ENCODE measurements at regions not wholly inside any gene's neighbourhood (a gene's known extent, or its start where the extent isn't known, plus 50 kb on each side); places are given as distances from the start of the nearest gene placed in this dataset.
A peak's percentile ranks its signal among the peaks of the same experiment; 100 is the strongest.
"Not testable (repeated sequence)": the region's sequence is repeated elsewhere in the genome, so short reads cannot be mapped to it uniquely, and the experiment has no call there.

GRCh38 chr3:11898611-11899325 is 52.1 kb upstream of the TAMM41 start:
- no peak overlapping the region for H3K4me3 ChIP-seq
- no peaks in the 10 kb centered on the region for H3K9me3 ChIP-seq
- H3K4me1 ChIP-seq: no peaks in the 10 kb centered on the region
- TF ChIP-seq POLR2A (IDR thresholded peaks at IDR 0.05): no peak
- TF ChIP-seq, protein P1, sequence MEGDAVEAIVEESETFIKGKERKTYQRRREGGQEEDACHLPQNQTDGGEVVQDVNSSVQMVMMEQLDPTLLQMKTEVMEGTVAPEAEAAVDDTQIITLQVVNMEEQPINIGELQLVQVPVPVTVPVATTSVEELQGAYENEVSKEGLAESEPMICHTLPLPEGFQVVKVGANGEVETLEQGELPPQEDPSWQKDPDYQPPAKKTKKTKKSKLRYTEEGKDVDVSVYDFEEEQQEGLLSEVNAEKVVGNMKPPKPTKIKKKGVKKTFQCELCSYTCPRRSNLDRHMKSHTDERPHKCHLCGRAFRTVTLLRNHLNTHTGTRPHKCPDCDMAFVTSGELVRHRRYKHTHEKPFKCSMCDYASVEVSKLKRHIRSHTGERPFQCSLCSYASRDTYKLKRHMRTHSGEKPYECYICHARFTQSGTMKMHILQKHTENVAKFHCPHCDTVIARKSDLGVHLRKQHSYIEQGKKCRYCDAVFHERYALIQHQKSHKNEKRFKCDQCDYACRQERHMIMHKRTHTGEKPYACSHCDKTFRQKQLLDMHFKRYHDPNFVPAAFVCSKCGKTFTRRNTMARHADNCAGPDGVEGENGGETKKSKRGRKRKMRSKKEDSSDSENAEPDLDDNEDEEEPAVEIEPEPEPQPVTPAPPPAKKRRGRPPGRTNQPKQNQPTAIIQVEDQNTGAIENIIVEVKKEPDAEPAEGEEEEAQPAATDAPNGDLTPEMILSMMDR (IDR thresholded peaks at IDR 0.05): no peak
- no peaks in the 10 kb centered on the region for H3K36me3 ChIP-seq
- DNase-seq (no peak), ATAC-seq (peak in 1 of 4 donors; percentile 36)
- no peak overlapping the region for H3K27ac ChIP-seq
- H3K27me3 ChIP-seq: peaks cover 0 to 1% (median 0%) of the 10 kb centered on the region in 9 donors
- intact Hi-C loops (cut with DNase I): no loop called here
- WGBS, 4 donors: 75 to 86% (median 83%) methylated on average over 15 to 18 of the region's 18 CpGs

- DNase-seq; H3K9me3 ChIP-seq; H3K27me3 ChIP-seq; ATAC-seq; intact Hi-C loops (cut with DNase I); H3K4me1 ChIP-seq; H3K36me3 ChIP-seq; H3K4me3 ChIP-seq; H3K27ac ChIP-seq: not testable (repeated sequence)
- WGBS, 4 donors: 66 to 86% (median 73%) methylated on average over 5 to 9 of the region's 9 CpGs
Measured at GRCh38 chr3:11899389-11899788, 52.7 kb upstream of the TAMM41 start.

GRCh38 chr3:11899826-11900225 is 53.1 kb upstream of the TAMM41 start:
- TF ChIP-seq, protein P1 (IDR thresholded peaks at IDR 0.05): no peak
- no peak for TF ChIP-seq POLR2A (IDR thresholded peaks at IDR 0.05)
- no peaks in the 10 kb centered on the region for H3K36me3 ChIP-seq
- no peak overlapping the region for H3K4me3 ChIP-seq
- DNase-seq (no peak), ATAC-seq (no peak)
- 76 to 89% (median 84%) methylated on average over 9 to 12 of the region's 12 CpGs for WGBS, 4 donors
- H3K4me1 ChIP-seq: no peaks in the 10 kb centered on the region
- intact Hi-C loops (cut with DNase I): no loop called here
- no peaks in the 10 kb centered on the region for H3K9me3 ChIP-seq
- peaks cover 0 to 6% (median 0%) of the 10 kb centered on the region in 9 donors for H3K27me3 ChIP-seq
- H3K27ac ChIP-seq: no peak overlapping the region

DNA sequence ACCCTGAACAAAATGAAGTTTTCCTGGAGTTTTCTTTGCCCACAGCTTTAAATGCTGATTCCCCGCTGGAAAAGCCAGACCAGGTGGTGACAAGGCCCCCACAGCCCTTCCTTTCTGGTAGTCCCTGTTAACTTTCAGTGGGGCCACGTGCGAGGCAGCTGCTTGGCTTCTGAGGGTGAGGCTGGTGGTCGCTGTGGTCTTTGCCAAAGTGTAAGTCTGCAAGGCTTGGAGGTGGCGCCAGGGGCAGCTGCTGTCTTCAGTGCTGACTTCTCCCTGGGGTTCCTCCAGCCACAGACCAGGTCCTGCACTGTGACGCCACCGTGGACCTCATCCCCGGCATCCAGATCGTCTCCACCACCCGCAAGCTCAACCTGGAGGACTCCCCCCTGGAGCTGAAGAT is 54.1 kb upstream of the TAMM41 start:
- H3K4me1 ChIP-seq: no peaks in the 10 kb centered on the region
- no peak overlapping the region for H3K4me3 ChIP-seq
- 69 to 87% (median 80%) methylated on average over 8 to 10 of the region's 10 CpGs for WGBS, 4 donors
- DNase-seq (no peak), ATAC-seq (no peak)
- no peak overlapping the region for H3K27ac ChIP-seq
- no peaks in the 10 kb centered on the region for H3K9me3 ChIP-seq
- TF ChIP-seq, protein P1 (IDR thresholded peaks at IDR 0.05): no peak
- TF ChIP-seq POLR2A (IDR thresholded peaks at IDR 0.05): no peak
- peaks cover 0 to 6% (median 0%) of the 10 kb centered on the region in 9 donors for H3K27me3 ChIP-seq
- intact Hi-C loops (cut with DNase I): no loop called here
- H3K36me3 ChIP-seq: no peaks in the 10 kb centered on the region
